DMS153 (cell line): ENCODE measurements at regions not wholly inside any gene's neighbourhood (a gene's known extent, or its start where the extent isn't known, plus 50 kb on each side); places are given as distances from the start of the nearest gene placed in this dataset.

Experiments used
- DNase-seq: peaks from one replicate; lab custom pipeline; 2025; lab: John Stamatoyannopoulos, UW

- no peak for DNase-seq
Measured at GRCh38 chr4:45778514-45778913, 345.3 kb downstream of the GABRG1 start.

- no peak for DNase-seq
Measured at GRCh38 chr4:45776146-45776545, 347.7 kb downstream of the GABRG1 start.

- no peak for DNase-seq
Measured at GRCh38 chr4:45770958-45771357, 352.9 kb downstream of the GABRG1 start.

GRCh38 chr4:45765521-45765920, 358.3 kb downstream of the GABRG1 start:
- DNase-seq, result no peak

- DNase-seq, result no peak
Measured at GRCh38 chr4:45751877-45752530, 371.9 kb downstream of the GABRG1 start.

- no peak for DNase-seq
Measured at GRCh38 chr4:45750721-45751120, 373.1 kb downstream of the GABRG1 start.

- DNase-seq, result no peak
Measured at GRCh38 chr4:45745741-45746140, 378.1 kb downstream of the GABRG1 start.

- DNase-seq, result no peak
Measured at GRCh38 chr4:45741897-45742296, 382.0 kb downstream of the GABRG1 start.

- no peak for DNase-seq
Measured at GRCh38 chr4:45732161-45732560, 391.7 kb downstream of the GABRG1 start.

- DNase-seq, result no peak
Measured at GRCh38 chr4:45716093-45716492, 407.8 kb downstream of the GABRG1 start.

- no peak for DNase-seq
Measured at GRCh38 chr4:45713996-45714395, 409.9 kb downstream of the GABRG1 start.

- DNase-seq, result no peak
Measured at GRCh38 chr4:45701621-45702020, 422.2 kb downstream of the GABRG1 start.

- DNase-seq, result no peak
Measured at GRCh38 chr4:45693746-45694145, 430.1 kb downstream of the GABRG1 start.

GRCh38 chr4:45692131-45692735, 431.6 kb downstream of the GABRG1 start:
- DNase-seq, result no peak

- DNase-seq, result no peak
Measured at GRCh38 chr4:45688341-45688740, 435.5 kb downstream of the GABRG1 start.

GRCh38 chr4:45679411-45679810, 444.4 kb downstream of the GABRG1 start:
- DNase-seq, result no peak

GRCh38 chr4:45668128-45668527, 455.7 kb downstream of the GABRG1 start:
- no peak for DNase-seq

- DNase-seq, result no peak
Measured at GRCh38 chr4:45663628-45664081, 460.2 kb downstream of the GABRG1 start.

- no peak for DNase-seq
Measured at GRCh38 chr4:45663003-45663402, 460.9 kb downstream of the GABRG1 start.

- no peak for DNase-seq
Measured at GRCh38 chr4:45661893-45662292, 462.0 kb downstream of the GABRG1 start.

GRCh38 chr4:45650545-45650944, 473.3 kb downstream of the GABRG1 start:
- DNase-seq, result no peak

GRCh38 chr4:45648846-45649245, 475.0 kb downstream of the GABRG1 start:
- no peak for DNase-seq

GRCh38 chr4:45647823-45648222, 476.0 kb downstream of the GABRG1 start:
- no peak for DNase-seq
